ENCODE measurements at regions not wholly inside any gene's neighbourhood (a gene's known extent, or its start where the extent isn't known, plus 50 kb on each side); places are given as distances from the start of the nearest gene placed in this dataset.

GRCh38 chr21:20254964-20255363 lies 743.2 kb upstream of the NCAM2 start:
- H3K27ac ChIP-seq (ENCODE audit: low read depth, low read length) = no peak overlapping the region
- H3K36me3 ChIP-seq (ENCODE audit: control insufficient read depth, insufficient read depth, low read length) = no peaks in the 10 kb centered on the region
- no peak overlapping the region for H3K4me3 ChIP-seq (ENCODE audit: low read length)
- H3K9ac ChIP-seq (ENCODE audit: low read length) = no peak overlapping the region
- H3K27me3 ChIP-seq (ENCODE audit: control insufficient read depth, insufficient read depth, low read length) = no peaks in the 10 kb centered on the region
- H3K4me1 ChIP-seq (ENCODE audit: control insufficient read depth, insufficient read depth, low read length) = no peaks in the 10 kb centered on the region

- H3K27me3 ChIP-seq (ENCODE audit: control insufficient read depth, insufficient read depth, low read length) = no peaks in the 10 kb centered on the region
- H3K4me3 ChIP-seq (ENCODE audit: low read length) = no peak overlapping the region
- H3K4me1 ChIP-seq (ENCODE audit: control insufficient read depth, insufficient read depth, low read length) = no peaks in the 10 kb centered on the region
- no peak overlapping the region for H3K27ac ChIP-seq (ENCODE audit: low read depth, low read length)
- H3K36me3 ChIP-seq (ENCODE audit: control insufficient read depth, insufficient read depth, low read length) = no peaks in the 10 kb centered on the region
- H3K9ac ChIP-seq (ENCODE audit: low read length) = no peak overlapping the region
Observed at GRCh38 chr21:20257052-20257740, 741.0 kb upstream of the NCAM2 start.

- H3K36me3 ChIP-seq (ENCODE audit: control insufficient read depth, insufficient read depth, low read length) = no peaks in the 10 kb centered on the region
- no peak overlapping the region for H3K9ac ChIP-seq (ENCODE audit: low read length)
- H3K4me1 ChIP-seq (ENCODE audit: control insufficient read depth, insufficient read depth, low read length) = no peaks in the 10 kb centered on the region
- no peak overlapping the region for H3K27ac ChIP-seq (ENCODE audit: low read depth, low read length)
- no peaks in the 10 kb centered on the region for H3K27me3 ChIP-seq (ENCODE audit: control insufficient read depth, insufficient read depth, low read length)
- no peak overlapping the region for H3K4me3 ChIP-seq (ENCODE audit: low read length)
Observed at GRCh38 chr21:20258542-20258941, 739.7 kb upstream of the NCAM2 start.

- Histone ChIP-seq H3K4me1 (ENCODE audit: control insufficient read depth, insufficient read depth, low read length) (no peaks in the 10 kb centered on the region), H3K9ac (ENCODE audit: low read length) (no peak overlapping the region), H3K4me3 (ENCODE audit: low read length) (no peak overlapping the region), H3K27ac (ENCODE audit: low read depth, low read length) (no peak overlapping the region), H3K27me3 (ENCODE audit: control insufficient read depth, insufficient read depth, low read length) (no peaks in the 10 kb centered on the region), H3K36me3 (ENCODE audit: control insufficient read depth, insufficient read depth, low read length) (no peaks in the 10 kb centered on the region)
Observed at GRCh38 chr21:20259031-20259867, 739.0 kb upstream of the NCAM2 start.

GRCh38 chr21:20260124-20260523 lies 738.1 kb upstream of the NCAM2 start:
- H3K27ac ChIP-seq (ENCODE audit: low read depth, low read length) = no peak overlapping the region

GRCh38 chr21:20261364-20261763 lies 736.8 kb upstream of the NCAM2 start:
- Histone ChIP-seq H3K9ac (ENCODE audit: low read length) (no peak overlapping the region), H3K4me1 (ENCODE audit: control insufficient read depth, insufficient read depth, low read length) (no peaks in the 10 kb centered on the region), H3K27ac (ENCODE audit: low read depth, low read length) (no peak overlapping the region), H3K36me3 (ENCODE audit: control insufficient read depth, insufficient read depth, low read length) (no peaks in the 10 kb centered on the region), H3K4me3 (ENCODE audit: low read length) (no peak overlapping the region), H3K27me3 (ENCODE audit: control insufficient read depth, insufficient read depth, low read length) (no peaks in the 10 kb centered on the region)

More at GRCh38 chr21:20260124-20260523, 738.1 kb upstream of the NCAM2 start:
- H3K36me3 ChIP-seq (ENCODE audit: control insufficient read depth, insufficient read depth, low read length) = no peaks in the 10 kb centered on the region
- H3K27me3 ChIP-seq (ENCODE audit: control insufficient read depth, insufficient read depth, low read length) = no peaks in the 10 kb centered on the region
- no peaks in the 10 kb centered on the region for H3K4me1 ChIP-seq (ENCODE audit: control insufficient read depth, insufficient read depth, low read length)
- H3K9ac ChIP-seq (ENCODE audit: low read length) = no peak overlapping the region
- no peak overlapping the region for H3K4me3 ChIP-seq (ENCODE audit: low read length)

GRCh38 chr21:20265707-20266440 lies 732.3 kb upstream of the NCAM2 start:
- Histone ChIP-seq H3K27me3 (ENCODE audit: control insufficient read depth, insufficient read depth, low read length) (no peaks in the 10 kb centered on the region), H3K36me3 (ENCODE audit: control insufficient read depth, insufficient read depth, low read length) (no peaks in the 10 kb centered on the region), H3K27ac (ENCODE audit: low read depth, low read length) (no peak overlapping the region), H3K4me1 (ENCODE audit: control insufficient read depth, insufficient read depth, low read length) (no peaks in the 10 kb centered on the region), H3K9ac (ENCODE audit: low read length) (no peak overlapping the region), H3K4me3 (ENCODE audit: low read length) (no peak overlapping the region)

- no peaks in the 10 kb centered on the region for H3K27me3 ChIP-seq (ENCODE audit: control insufficient read depth, insufficient read depth, low read length)
- no peak overlapping the region for H3K9ac ChIP-seq (ENCODE audit: low read length)
- H3K27ac ChIP-seq (ENCODE audit: low read depth, low read length) = no peak overlapping the region
- H3K36me3 ChIP-seq (ENCODE audit: control insufficient read depth, insufficient read depth, low read length) = no peaks in the 10 kb centered on the region
- H3K4me3 ChIP-seq (ENCODE audit: low read length) = no peak overlapping the region
- H3K4me1 ChIP-seq (ENCODE audit: control insufficient read depth, insufficient read depth, low read length) = no peaks in the 10 kb centered on the region
Observed at GRCh38 chr21:20266441-20266710, 731.8 kb upstream of the NCAM2 start.

GRCh38 chr21:20270365-20271055 lies 727.7 kb upstream of the NCAM2 start:
- no peak overlapping the region for H3K9ac ChIP-seq (ENCODE audit: low read length)
- H3K36me3 ChIP-seq (ENCODE audit: control insufficient read depth, insufficient read depth, low read length) = no peaks in the 10 kb centered on the region
- H3K4me1 ChIP-seq (ENCODE audit: control insufficient read depth, insufficient read depth, low read length) = no peaks in the 10 kb centered on the region
- H3K27me3 ChIP-seq (ENCODE audit: control insufficient read depth, insufficient read depth, low read length) = no peaks in the 10 kb centered on the region
- no peak overlapping the region for H3K4me3 ChIP-seq (ENCODE audit: low read length)
- H3K27ac ChIP-seq (ENCODE audit: low read depth, low read length) = no peak overlapping the region

GRCh38 chr21:20272791-20273362 lies 725.3 kb upstream of the NCAM2 start:
- H3K27ac ChIP-seq (ENCODE audit: low read depth, low read length) = no peak overlapping the region

GRCh38 chr21:20276377-20276776 lies 721.8 kb upstream of the NCAM2 start:
- Histone ChIP-seq H3K4me1 (ENCODE audit: control insufficient read depth, insufficient read depth, low read length) (no peaks in the 10 kb centered on the region), H3K27me3 (ENCODE audit: control insufficient read depth, insufficient read depth, low read length) (no peaks in the 10 kb centered on the region), H3K27ac (ENCODE audit: low read depth, low read length) (no peak overlapping the region), H3K4me3 (ENCODE audit: low read length) (no peak overlapping the region), H3K9ac (ENCODE audit: low read length) (no peak overlapping the region), H3K36me3 (ENCODE audit: control insufficient read depth, insufficient read depth, low read length) (no peaks in the 10 kb centered on the region)

More at GRCh38 chr21:20272791-20273362, 725.3 kb upstream of the NCAM2 start:
- Histone ChIP-seq H3K36me3 (ENCODE audit: control insufficient read depth, insufficient read depth, low read length) (no peaks in the 10 kb centered on the region), H3K9ac (ENCODE audit: low read length) (no peak overlapping the region), H3K4me1 (ENCODE audit: control insufficient read depth, insufficient read depth, low read length) (no peaks in the 10 kb centered on the region), H3K27me3 (ENCODE audit: control insufficient read depth, insufficient read depth, low read length) (no peaks in the 10 kb centered on the region), H3K4me3 (ENCODE audit: low read length) (no peak overlapping the region)

- no peak overlapping the region for H3K9ac ChIP-seq (ENCODE audit: low read length)
- H3K4me3 ChIP-seq (ENCODE audit: low read length) = no peak overlapping the region
- no peaks in the 10 kb centered on the region for H3K27me3 ChIP-seq (ENCODE audit: control insufficient read depth, insufficient read depth, low read length)
- no peaks in the 10 kb centered on the region for H3K36me3 ChIP-seq (ENCODE audit: control insufficient read depth, insufficient read depth, low read length)
- no peak overlapping the region for H3K27ac ChIP-seq (ENCODE audit: low read depth, low read length)
- no peaks in the 10 kb centered on the region for H3K4me1 ChIP-seq (ENCODE audit: control insufficient read depth, insufficient read depth, low read length)
Observed at GRCh38 chr21:20276954-20277353, 721.3 kb upstream of the NCAM2 start.
